K562 (cell line): ENCODE measurements at regions not wholly inside any gene's neighbourhood (a gene's known extent, or its start where the extent isn't known, plus 50 kb on each side); places are given as distances from the start of the nearest gene placed in this dataset.

Experiments
- ATAC-seq: fragments of 200-7000 bp; cut with Tn5 transposase; 3 replicates; pipeline ENCODE4 v1.9.1; 2020; ENCODE audit warnings: moderate library complexity
- BruUV-seq: library from RNA; stranded (reverse); fragments of 400-500 nt; replicated peaks from 2 replicates; lab custom pipeline; 2021; lab: Mats Ljungman, UMichigan
- CTCF ChIA-PET: fragments of 300-600 bp; formaldehyde crosslinking; extraction: SDS; loops from one replicate; lab custom pipeline; 2021; ENCODE audit warnings: low intra/inter-chr PET ratio; lab: Yijun Ruan, JAX
- POLR2A ChIA-PET: fragments of 300-600, 350-650 bp; sonication (Branson Sonifier 250); formaldehyde crosslinking; extraction: SDS; loops from one replicate; lab custom pipeline; 2021; ENCODE audit warnings: antibody characterized with exemption, inconsistent platforms; lab: Yijun Ruan, JAX
- DNase-seq, 4 experiments: peaks; one replicate each; pipeline versions ENCODE4 v3.0.0 to v3.0.0-alpha.2; 2011 to 2018; ENCODE audit warnings: low spot score in 3 of 4, mixed read lengths in 3 of 4; ENCODE audit errors: extremely low read depth in 1 of 4
- FAIRE-seq: peaks from 2 replicates; lab custom pipeline; 2011; peaks lifted over from hg19 to GRCh38; lab: Jason Lieb, UNC
- H2AFZ ChIP-seq: 2 replicates; pipeline ENCODE4 v1.6.0; 2011; ENCODE audit warnings: low read depth, low read length, control low read depth, inconsistent platforms
- H3K27ac ChIP-seq: fragments of 200-600 bp; 3 replicates; pipeline ENCODE4 v1.8.0; 2011; ENCODE audit warnings: low read depth, mild to moderate bottlenecking, control low read depth, inconsistent platforms, low read length, moderate library complexity, mixed read lengths; ENCODE audit errors: extremely low read depth
- H3K27me3 ChIP-seq, 2 experiments: fragments of 300-600 bp in 1 of 2; 2 replicates in 1 of 2; 3 replicates in 1 of 2; pipeline versions ENCODE4 v1.6.0 to v1.8.0; 2011; ENCODE audit warnings: inconsistent platforms in 2 of 2, low read length in 2 of 2, mild to moderate bottlenecking in 1 of 2, mixed read lengths in 1 of 2, moderate library complexity in 1 of 2; ENCODE audit not compliant: control insufficient read depth in 2 of 2, insufficient read depth in 2 of 2
- H3K36me3 ChIP-seq: fragments of 300-600 bp; 3 replicates; pipeline ENCODE4 v1.8.0; 2011; ENCODE audit warnings: mild to moderate bottlenecking, low read length, inconsistent platforms; ENCODE audit not compliant: control insufficient read depth, insufficient read depth
- H3K4me1 ChIP-seq, 2 experiments: fragments of 200-600 bp in 1 of 2; replicated peaks in 1 of 2; 2 replicates in 1 of 2; 3 replicates in 1 of 2; pipeline versions ENCODE4 v1.5.1 to v1.8.0; 2011; ENCODE audit warnings: inconsistent platforms in 2 of 2, low read length in 2 of 2, mild to moderate bottlenecking in 1 of 2, mixed read lengths in 1 of 2, moderate library complexity in 1 of 2; ENCODE audit not compliant: control insufficient read depth in 2 of 2, insufficient read depth in 2 of 2
- H3K4me2 ChIP-seq: 2 replicates; pipeline ENCODE4 v1.6.1; 2011; ENCODE audit warnings: low read length, control low read depth, inconsistent platforms, mixed read lengths; ENCODE audit not compliant: insufficient read depth
- H3K4me3 ChIP-seq: fragments of 200-600 bp; sonication (generic), shearing (Covaris generic); 2 replicates; pipeline ENCODE4 v1.5.1; 2016; ENCODE audit warnings: control low read depth, inconsistent platforms
- H3K79me2 ChIP-seq: fragments of 200-600 bp; 3 replicates; pipeline ENCODE4 v1.8.0; 2011; ENCODE audit warnings: low read length, inconsistent platforms; ENCODE audit not compliant: control insufficient read depth, insufficient read depth
- H3K9ac ChIP-seq, 2 experiments: 2 replicates each; pipeline versions ENCODE4 v1.6.0 to v1.6.1; 2011; ENCODE audit warnings: low read depth in 2 of 2, low read length in 2 of 2, control low read depth in 1 of 2, inconsistent platforms in 1 of 2, mild to moderate bottlenecking in 1 of 2, mixed read lengths in 1 of 2; ENCODE audit not compliant: insufficient read depth in 1 of 2
- H3K9me1 ChIP-seq: one replicate; pipeline ENCODE4 v1.6.0; 2011; ENCODE audit warnings: inconsistent platforms, mild to moderate bottlenecking, low read length, moderate library complexity; ENCODE audit not compliant: control insufficient read depth, insufficient read depth
- H3K9me3 ChIP-seq: replicated peaks from 2 replicates; pipeline ENCODE4 v1.5.1; 2011; ENCODE audit warnings: low read depth, low read length, inconsistent platforms; ENCODE audit not compliant: control insufficient read depth, insufficient read depth
- H4K20me1 ChIP-seq: replicated peaks from 2 replicates; pipeline ENCODE4 v1.6.1; 2011; ENCODE audit warnings: low read length, inconsistent platforms, mixed read lengths; ENCODE audit not compliant: control insufficient read depth, insufficient read depth
- BRCA1 ChIP-seq, 2 experiments: fragments of 450-650 bp in 1 of 2; sonication (generic) in 1 of 2; formaldehyde crosslinking in 1 of 2; IDR thresholded peaks; 2 replicates each; pipeline versions ENCODE4 v1.5.0 to v1.6.1; 2017 to 2020; ENCODE audit warnings: mild to moderate bottlenecking in 1 of 2, missing genetic modification reagents in 1 of 2
- CBX1 ChIP-seq: sonication (generic); IDR thresholded peaks from 2 replicates; pipeline ENCODE4 v1.6.1; 2016; ENCODE audit warnings: antibody characterized with exemption, low read depth, mild to moderate bottlenecking
- CC2D1A ChIP-seq: fragments of 450-650 bp; IDR thresholded peaks from 2 replicates; pipeline ENCODE4 v1.6.1; 2017; ENCODE audit warnings: mild to moderate bottlenecking
- FOXK1 ChIP-seq: sonication (generic); formaldehyde crosslinking; IDR thresholded peaks from 2 replicates; pipeline ENCODE4 v1.8.0; 2022; ENCODE audit warnings: missing genetic modification reagents, mild to moderate bottlenecking, borderline replicate concordance
- FOXK2 ChIP-seq, 2 experiments: fragments of 450-650 bp; IDR thresholded peaks in 1 of 2; conservative IDR thresholded peaks in 1 of 2; 2 replicates each; pipeline ENCODE4 v1.6.1; 2016; ENCODE audit warnings: low read depth in 2 of 2, mild to moderate bottlenecking in 1 of 2
- FUS ChIP-seq: fragments of 200-400 bp; formaldehyde crosslinking; optimal IDR thresholded peaks from 2 replicates; pipeline ENCODE3; 2017; ENCODE audit warnings: low read depth, low read length
- IFI16 ChIP-seq: fragments of 250-450 bp; sonication (Bioruptor Pico); IDR thresholded peaks from 2 replicates; pipeline ENCODE4 v2.1.2; 2022; ENCODE audit warnings: mild to moderate bottlenecking, inconsistent platforms
- MTA2 ChIP-seq: fragments of 450-650 bp; IDR thresholded peaks from 2 replicates; pipeline ENCODE4 v1.6.1; 2016; ENCODE audit warnings: low read depth
- TAF7 ChIP-seq: fragments of 450-650 bp; IDR thresholded peaks from 2 replicates; pipeline ENCODE4 v1.6.1; 2016; ENCODE audit warnings: missing genetic modification characterization, missing compliant biosample characterization
- U2AF2 ChIP-seq: fragments of 200-400 bp; formaldehyde crosslinking; optimal IDR thresholded peaks from 2 replicates; pipeline ENCODE3; 2017; ENCODE audit warnings: low read depth, mild to moderate bottlenecking, low read length
- ZNF197 ChIP-seq: fragments of 200-800 bp; sonication (Bioruptor generic); IDR thresholded peaks from 2 replicates; pipeline ENCODE4 v1.6.1; 2016; ENCODE audit warnings: low read depth, missing genetic modification characterization, missing compliant biosample characterization
- ZNF76 ChIP-seq: fragments of 250-450 bp; sonication (Bioruptor Pico); IDR thresholded peaks from 2 replicates; pipeline ENCODE4 v1.4.0; 2020; ENCODE audit warnings: mild to moderate bottlenecking, moderate library complexity, borderline replicate concordance
- ZNF785 ChIP-seq: fragments of 250-450 bp; sonication (Bioruptor Pico); IDR thresholded peaks from 2 replicates; pipeline ENCODE4 v1.4.0; 2020; ENCODE audit warnings: mild to moderate bottlenecking
- ZNF830 ChIP-seq: fragments of 250-450 bp; sonication (Bioruptor Pico); IDR thresholded peaks from 2 replicates; pipeline ENCODE4 v1.5.0; 2021; ENCODE audit warnings: mild to moderate bottlenecking
- WGBS: fragments of 100-300 bp; shearing (Covaris generic); methylation state at CpG from one replicate; pipeline ENCODE4 v1.1.6; 2016; ENCODE audit warnings: low coverage, mixed read lengths; ENCODE audit not compliant: insufficient coverage; ENCODE audit errors: missing lambda C conversion rate; 5-methylcytosine and 5-hydroxymethylcytosine counted together
- in situ Hi-C: fragments of 300-500 bp; cut with MboI; formaldehyde crosslinking; loops from 4 replicates; pipeline ENCODE4 v1.15.0; 2018; ENCODE audit warnings: inconsistent platforms, mixed read lengths
- intact Hi-C: fragments of 100-400 bp; cut with micrococcal nuclease; formaldehyde crosslinking; loops from 2 replicates; pipeline ENCODE4 v1.14.2; 2022
- TF ChIP-seq, protein P1 (sequence below), 3 experiments: IDR thresholded peaks in 2 of 3; conservative IDR thresholded peaks in 1 of 3; 2 replicates each; pipeline ENCODE4 v1.5.1; 2011 to 2012; ENCODE audit warnings: low read length in 3 of 3, mild to moderate bottlenecking in 3 of 3, control low read depth in 2 of 3, improper control_type of control experiment in 1 of 3, inconsistent platforms in 1 of 3, low read depth in 1 of 3, mixed read lengths in 1 of 3, moderate library complexity in 1 of 3; ENCODE audit not compliant: insufficient read depth in 2 of 3

DNA sequence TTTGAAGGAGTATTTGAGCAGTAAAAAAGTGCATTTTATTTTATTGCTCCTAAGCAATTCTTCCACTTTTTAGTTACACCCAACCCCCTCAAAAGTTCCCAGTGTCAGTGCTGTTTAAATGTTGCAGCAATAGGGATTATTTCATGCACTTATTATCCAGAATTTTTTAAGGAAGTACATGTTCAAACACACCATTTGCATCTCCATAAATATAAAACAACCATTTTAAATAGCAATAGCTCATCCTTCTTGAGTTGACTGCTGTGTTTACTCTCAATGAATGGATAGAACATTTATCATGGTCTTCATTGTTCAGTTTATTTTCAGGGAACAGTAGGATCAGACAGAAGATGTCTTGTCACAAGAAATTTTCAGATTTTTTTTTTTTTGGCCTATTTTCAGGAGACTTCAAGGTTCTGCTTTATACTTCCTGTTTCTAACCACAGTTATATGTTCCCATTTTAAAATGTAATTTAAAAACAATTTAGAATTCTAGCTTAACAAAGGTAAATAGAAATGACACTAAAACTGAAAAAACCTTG lies 171.9 kb downstream of the TMA16 start:
- Histone ChIP-seq H3K9me3 (no peaks in the 10 kb centered on the region), H3K9ac (no peak overlapping the region), H3K9me1 (no peaks in the 10 kb centered on the region), H4K20me1 (no peaks in the 10 kb centered on the region), H2AFZ (no peak overlapping the region), H3K4me2 (no peak overlapping the region), H3K4me3 (no peak overlapping the region)
- BruUV-seq = no TSS peak
- in situ Hi-C loops = no loop called here
- CTCF ChIA-PET = no interaction called here
- TF ChIP-seq ZNF197 (no peak), ZNF830 (no peak), ZNF76 (CRISPR knock-in tag) (no peak), FOXK1 (no peak), BRCA1 (IDR thresholded peaks at IDR 0.05) (no peak), BRCA1 (CRISPR knock-in tag; IDR thresholded peaks at IDR 0.05) (no peak)
- TF ChIP-seq, all 486 proteins: peak for 0
- Histone ChIP-seq H3K79me2 (no peaks in the 10 kb centered on the region), H3K4me1 (no peaks in the 10 kb centered on the region), H3K36me3 (no peaks in the 10 kb centered on the region), H3K27me3 (no peaks in the 10 kb centered on the region), H3K27ac (no peak overlapping the region)
- no peak for DNase-seq
- no peak for ATAC-seq
- intact Hi-C loops = no loop called here
- POLR2A ChIA-PET = no interaction called here
- no peak for FAIRE-seq

DNA sequence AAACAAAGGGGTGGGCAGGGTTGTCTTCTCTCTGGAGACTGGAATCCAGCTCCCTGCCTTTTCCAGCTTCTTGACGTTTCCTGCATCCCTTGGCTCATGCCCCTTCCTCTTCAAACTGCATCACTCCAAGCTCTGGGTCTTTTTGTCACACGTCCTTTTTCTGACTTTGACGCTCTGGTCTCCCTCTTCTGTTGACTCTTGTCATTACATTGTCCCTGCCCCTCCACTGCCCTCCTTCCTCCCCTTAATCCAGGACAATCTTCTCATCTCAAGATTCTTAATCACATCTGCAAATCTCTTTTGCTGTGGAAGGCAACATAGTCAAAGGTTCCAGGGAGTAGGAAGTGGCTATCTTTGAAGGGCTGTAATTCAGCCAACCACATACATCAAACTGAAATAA lies 178.3 kb downstream of the TMA16 start:
- no peak overlapping the region for H3K4me3 ChIP-seq
- H3K9me1 ChIP-seq = no peaks in the 10 kb centered on the region
- H3K4me2 ChIP-seq = no peak overlapping the region
- DNase-seq = no peak
- intact Hi-C loops (loop anchor here (10.0 kb wide), 1 partner anchor 1062 kb away; no protein-coding TSS in a partner anchor), in situ Hi-C loops (no loop called here)
- H3K9me3 ChIP-seq = no peaks in the 10 kb centered on the region
- H3K27ac ChIP-seq = no peak overlapping the region
- H4K20me1 ChIP-seq = no peaks in the 10 kb centered on the region
- H3K27me3 ChIP-seq = no peaks in the 10 kb centered on the region
- 0% methylated on average over 3 of the region's 3 CpGs for WGBS
- ChIA-PET CTCF (no interaction called here), POLR2A (no interaction called here)
- no peaks in the 10 kb centered on the region for H3K36me3 ChIP-seq
- H3K4me1 ChIP-seq = no peaks in the 10 kb centered on the region
- H2AFZ ChIP-seq = no peak overlapping the region
- BruUV-seq = no TSS peak
- H3K9ac ChIP-seq = no peak overlapping the region
- no peak for ATAC-seq
- no peaks in the 10 kb centered on the region for H3K79me2 ChIP-seq
- FAIRE-seq = no peak
- TF ChIP-seq TAF7 (tag) (no peak), CC2D1A (no peak), FOXK2 (conservative IDR thresholded peaks at IDR 0.05 in 1 of 2, IDR thresholded peaks at IDR 0.05 in 1 of 2; ENCODE audit: low read depth in 2 of 2) (no peak), FUS (no peak), CBX1 (no peak), MTA2 (no peak), U2AF2 (no peak), IFI16 (no peak), ZNF785 (no peak)
- TF ChIP-seq, protein P1, sequence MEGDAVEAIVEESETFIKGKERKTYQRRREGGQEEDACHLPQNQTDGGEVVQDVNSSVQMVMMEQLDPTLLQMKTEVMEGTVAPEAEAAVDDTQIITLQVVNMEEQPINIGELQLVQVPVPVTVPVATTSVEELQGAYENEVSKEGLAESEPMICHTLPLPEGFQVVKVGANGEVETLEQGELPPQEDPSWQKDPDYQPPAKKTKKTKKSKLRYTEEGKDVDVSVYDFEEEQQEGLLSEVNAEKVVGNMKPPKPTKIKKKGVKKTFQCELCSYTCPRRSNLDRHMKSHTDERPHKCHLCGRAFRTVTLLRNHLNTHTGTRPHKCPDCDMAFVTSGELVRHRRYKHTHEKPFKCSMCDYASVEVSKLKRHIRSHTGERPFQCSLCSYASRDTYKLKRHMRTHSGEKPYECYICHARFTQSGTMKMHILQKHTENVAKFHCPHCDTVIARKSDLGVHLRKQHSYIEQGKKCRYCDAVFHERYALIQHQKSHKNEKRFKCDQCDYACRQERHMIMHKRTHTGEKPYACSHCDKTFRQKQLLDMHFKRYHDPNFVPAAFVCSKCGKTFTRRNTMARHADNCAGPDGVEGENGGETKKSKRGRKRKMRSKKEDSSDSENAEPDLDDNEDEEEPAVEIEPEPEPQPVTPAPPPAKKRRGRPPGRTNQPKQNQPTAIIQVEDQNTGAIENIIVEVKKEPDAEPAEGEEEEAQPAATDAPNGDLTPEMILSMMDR (IDR thresholded peaks at IDR 0.05 in 2 of 3, conservative IDR thresholded peaks at IDR 0.05 in 1 of 3; ENCODE audit: insufficient read depth in 2 of 3, low read depth in 1 of 3, low read length in 3 of 3) = no peak
